T1000 (cell line): ENCODE measurements at regions not wholly inside any gene's neighbourhood (a gene's known extent, or its start where the extent isn't known, plus 50 kb on each side); places are given as distances from the start of the nearest gene placed in this dataset.

Experiments used
- DNase-seq: peaks from one replicate; lab custom pipeline; 2025; ENCODE audit warnings: mixed read lengths; lab: John Stamatoyannopoulos, UW

DNA sequence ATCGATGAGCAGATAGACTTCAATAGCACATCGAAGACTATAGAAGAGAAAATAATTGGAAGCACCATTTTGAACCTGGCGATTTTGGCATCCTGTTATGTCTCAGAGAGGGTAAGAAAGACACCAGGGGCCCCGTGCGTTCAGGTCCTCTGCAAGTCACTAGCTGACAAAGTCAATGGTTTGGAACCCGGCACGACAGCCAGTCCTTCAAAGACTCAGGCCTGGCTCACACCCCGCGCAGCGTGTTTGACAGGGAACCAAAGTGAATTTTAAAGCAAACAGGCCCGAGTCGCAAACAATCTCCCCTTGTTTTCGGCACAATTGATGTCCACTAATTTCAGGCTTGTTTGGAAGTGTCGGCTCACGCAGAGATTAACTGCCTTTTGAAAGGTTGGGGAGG is 716.6 kb downstream of the BRD1 start:
- DNase-seq = no peak

DNA sequence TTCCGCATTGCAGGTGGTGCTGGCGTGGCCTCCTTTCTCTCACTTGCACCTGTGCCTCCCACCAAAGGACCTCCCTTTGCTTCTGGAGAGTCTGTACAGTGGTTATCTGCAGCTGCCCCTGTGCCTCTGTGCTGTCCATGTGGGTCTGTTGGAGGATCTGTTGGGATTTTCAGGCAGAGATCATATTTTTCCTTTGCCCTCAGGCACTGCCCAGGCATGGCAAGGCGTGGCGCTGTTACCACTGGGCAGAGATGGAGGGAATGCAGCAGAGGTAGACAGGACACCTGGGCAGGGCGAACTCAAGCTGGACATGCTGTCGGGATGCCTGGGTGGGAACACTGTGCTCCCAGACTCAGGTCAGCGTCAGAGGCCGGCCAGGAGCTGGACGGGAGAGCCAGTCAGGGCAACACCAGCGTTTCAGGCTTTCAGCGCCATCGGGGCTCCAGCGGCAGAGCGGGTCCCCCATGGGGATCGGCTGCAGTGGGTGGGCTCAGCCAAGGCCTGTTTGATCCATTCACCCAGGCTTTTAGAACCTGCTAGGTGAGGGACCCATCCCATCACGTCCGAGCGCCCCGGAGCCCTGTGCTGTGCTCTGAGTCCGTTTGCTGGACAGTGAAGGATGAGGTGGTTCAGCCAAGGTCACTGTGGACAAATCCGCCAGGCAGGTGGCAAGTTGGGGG is 718.9 kb downstream of the BRD1 start:
- no peak for DNase-seq

DNA sequence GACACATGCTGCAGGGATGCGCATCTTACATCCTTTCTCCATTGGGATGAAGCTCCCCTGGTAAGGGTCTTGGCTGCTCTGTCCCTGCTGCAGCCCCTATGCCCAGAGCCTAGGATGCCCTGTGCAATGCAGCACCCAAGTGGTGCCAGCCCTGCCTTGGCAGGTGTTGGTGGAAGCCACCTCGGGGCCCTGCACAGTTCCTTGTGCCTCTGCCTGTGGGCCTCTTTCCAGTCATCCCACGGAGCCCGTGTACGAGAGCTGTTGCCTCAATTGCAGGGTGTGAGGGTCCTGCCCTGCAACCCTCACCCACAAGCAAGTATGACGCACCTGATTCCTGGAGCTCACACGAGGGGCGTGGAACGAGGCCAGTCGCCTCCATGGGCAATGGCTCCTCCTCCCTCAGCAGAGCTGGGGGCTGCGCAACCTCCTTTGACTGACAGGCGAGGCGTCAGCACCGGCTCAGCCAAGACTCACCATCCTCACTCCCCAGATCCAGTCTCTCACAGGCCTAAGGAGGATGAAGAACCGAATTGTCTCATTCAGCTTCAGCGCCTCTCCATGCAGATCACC is 719.6 kb downstream of the BRD1 start:
- no peak for DNase-seq

DNA sequence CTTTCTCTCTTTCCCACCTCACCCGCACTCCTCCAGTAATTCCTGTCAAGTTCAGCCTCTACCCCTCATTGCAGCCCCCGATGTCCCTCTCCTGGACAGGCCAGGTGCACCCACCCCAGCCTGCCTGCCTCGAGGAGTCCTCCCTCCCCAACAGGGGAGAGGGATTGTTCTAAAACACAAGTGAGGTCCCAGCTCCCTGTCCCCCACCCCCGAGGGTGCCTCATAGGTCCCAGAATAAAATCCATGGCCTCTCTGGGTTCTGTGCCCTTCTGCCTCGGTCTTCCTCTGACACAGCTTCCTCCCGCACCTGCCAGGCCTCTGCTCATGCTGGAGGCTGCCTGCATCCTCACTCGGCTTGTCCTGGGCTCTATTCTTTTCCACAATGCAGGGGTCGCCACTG is 720.1 kb downstream of the BRD1 start:
- no peak for DNase-seq

DNA sequence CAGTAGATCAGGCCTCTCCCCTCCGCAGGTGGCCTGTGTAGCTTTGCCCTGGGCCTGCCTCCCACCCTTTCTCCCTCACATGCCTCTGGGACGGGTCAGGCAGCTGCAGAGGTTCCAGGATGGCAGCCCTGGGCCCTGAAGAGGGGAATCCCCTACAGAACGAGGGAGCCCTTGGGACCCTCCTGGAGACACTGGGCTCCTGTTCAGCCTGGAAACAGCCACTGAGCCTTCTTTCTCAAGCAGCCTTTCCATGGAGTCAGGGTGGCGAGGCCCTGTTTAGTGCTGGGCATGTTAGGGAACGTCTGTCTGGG is 720.9 kb downstream of the BRD1 start:
- DNase-seq = no peak

- no peak for DNase-seq
Measured at GRCh38 chr22:49106096-49106841, 721.4 kb downstream of the BRD1 start.

DNA sequence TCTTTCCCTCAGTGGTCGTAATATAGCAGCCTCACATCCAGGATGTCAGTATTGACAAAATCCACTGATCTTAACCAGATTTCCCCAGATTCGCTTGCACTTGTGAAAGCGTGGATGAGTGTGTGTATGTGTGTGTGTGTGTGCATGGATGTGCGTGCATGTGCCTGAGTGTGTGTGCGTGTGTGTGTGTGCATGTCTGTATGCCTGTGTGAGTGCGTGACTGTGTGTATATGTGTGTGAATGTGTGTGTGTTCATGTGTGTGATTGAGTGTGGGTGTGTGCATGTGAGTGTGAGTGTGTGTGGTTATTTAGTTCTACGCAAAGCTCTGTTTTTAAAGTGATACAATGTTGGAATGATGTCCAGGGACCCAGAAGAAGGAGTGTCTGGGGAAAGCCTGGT is 723.2 kb downstream of the BRD1 start:
- no peak for DNase-seq

DNA sequence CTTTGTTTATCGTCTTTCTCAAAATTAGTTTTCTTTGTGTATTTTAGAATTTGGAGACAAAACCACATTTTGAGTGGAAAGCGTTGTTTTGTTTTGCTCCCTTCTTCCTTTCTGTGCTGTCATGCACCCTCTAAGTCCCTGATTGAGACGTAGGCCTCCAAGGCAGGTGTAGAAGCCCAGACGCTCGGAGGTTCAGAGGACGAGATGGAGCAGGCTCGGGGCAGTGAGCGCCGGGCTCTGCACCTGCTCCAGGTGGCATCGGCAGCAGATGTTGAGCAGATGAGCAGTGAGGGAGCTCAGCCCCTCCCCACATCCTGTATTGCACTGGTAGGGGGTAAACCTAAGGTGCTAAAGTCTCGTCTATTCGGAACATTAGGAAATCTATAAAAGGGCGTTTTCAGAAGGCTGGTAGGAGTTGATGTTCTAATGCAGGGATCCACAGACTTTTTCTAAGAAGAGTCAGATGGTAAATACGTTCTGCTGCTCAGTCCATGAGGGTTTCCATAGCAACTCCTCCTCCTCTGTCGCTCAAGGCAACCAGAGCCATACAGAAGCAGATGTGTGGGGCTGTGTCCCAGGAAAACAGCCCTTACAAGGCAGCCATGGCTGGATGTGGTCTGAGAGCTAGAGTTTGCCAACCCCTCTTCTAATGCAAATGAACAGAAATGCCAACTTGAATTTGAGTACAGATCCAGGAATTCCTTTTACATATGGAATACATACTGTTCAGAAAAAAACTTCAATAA is 724.2 kb downstream of the BRD1 start:
- DNase-seq = no peak

DNA sequence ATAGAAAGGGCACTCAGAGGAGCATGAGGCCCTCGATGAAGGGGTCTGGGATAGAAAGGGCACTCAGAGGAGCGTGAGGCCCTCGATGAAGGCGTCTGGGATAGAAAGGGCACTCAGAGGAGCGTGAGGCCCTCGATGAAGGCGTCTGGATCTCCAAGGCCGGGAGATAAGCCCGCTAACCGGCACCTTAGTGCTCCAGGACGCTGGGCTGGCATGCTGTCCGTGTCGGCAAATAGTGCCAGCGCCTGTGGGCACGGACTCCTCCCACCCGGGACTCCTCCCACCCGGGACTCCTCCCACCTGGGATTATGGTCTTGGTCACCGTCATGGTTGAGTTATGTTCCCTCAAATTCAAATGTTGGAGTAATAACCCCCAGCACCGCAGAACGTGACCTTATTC is 725.3 kb downstream of the BRD1 start:
- DNase-seq = no peak

GRCh38 chr22:49101873-49102272 is 725.8 kb downstream of the BRD1 start:
- DNase-seq = no peak

DNA sequence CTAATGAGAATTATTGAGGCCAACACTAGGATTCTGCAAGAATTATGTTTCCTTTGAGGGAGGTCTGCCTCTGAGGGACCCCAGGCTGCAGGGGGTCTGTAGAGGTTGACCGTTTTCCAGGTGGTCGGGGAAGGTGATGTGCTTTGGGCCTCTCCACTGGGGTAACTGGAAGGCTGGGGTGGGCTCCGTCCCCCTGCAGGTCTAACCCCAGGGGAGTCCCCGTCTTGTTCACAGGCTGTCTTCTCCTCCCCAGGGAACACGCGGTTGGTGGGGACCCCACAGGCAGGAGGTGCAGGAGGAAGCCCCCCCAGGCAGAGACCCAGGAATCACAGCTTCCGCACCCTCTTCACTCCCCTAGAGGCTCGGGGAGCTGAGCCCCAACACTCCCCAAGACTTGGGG is 726.4 kb downstream of the BRD1 start:
- DNase-seq = no peak

DNA sequence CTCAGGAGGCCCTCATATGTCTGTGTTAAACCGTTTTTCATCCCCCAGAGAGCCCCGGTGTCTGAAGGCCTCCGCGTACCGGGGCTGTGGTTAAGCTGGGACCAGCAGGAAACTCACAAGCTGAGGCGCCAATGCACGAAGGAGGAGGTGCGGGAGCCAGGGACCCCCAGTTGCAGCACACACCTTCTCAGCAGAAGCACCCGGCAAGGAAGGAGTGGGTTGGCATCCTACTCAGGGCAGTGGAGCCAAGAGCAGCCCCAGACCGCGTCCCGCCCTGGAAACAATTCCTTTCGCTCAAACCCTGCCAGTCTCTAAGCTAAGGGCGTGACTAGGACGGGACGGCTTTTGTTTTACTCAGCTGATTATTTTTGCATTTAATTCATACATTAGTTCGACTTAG is 726.9 kb downstream of the BRD1 start:
- DNase-seq = no peak

- no peak for DNase-seq
Measured at GRCh38 chr22:49100316-49100715, 727.4 kb downstream of the BRD1 start.

DNA sequence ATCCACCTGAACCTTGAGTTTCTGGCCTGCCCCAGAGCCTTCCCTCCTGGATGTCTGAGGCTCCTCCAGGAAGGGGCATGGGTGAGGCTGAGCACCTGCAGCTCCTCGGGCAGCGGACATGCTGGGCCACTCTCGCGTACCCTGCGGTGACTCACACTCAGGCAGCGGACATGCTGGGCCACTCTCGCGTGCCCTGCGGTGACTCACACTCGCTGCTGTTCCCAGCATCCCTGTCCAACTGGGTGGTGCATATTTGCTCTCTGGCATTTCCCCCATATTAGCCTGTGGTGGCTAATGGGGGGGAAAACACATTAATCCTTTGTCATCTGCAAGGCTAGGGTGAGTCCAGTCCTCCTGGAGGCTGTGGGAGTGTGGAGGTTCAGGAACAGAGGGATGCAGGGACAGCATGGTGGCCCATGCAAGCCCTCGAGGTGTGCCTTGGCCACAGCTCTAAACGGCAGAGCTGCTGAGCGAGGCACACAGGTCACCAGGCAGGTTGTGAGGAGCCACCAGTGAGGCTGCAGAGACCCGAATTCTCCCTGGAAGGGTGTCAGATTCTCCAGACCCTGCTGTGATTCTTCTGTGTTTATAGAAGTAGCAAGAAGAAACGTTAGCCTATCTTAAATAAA is 728.1 kb downstream of the BRD1 start:
- DNase-seq = no peak

DNA sequence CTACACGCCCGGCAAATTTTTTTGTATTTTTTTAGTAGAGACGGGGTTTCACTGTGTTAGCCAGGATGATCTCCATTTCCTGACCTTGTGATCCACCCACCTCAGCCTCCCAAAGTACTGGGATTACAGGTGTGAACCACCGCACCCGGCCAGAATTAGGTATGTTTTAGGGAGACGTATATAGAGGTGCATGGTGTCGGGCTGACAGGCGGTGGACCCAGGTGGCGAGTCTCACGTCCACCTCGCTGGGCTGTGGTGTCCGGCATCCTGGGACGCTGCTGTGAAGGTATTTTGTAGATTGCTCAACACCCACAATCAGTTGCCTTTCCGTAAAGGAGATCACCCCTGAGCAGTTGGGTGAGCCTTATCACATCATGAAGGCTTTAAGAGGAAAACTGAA is 728.6 kb downstream of the BRD1 start:
- DNase-seq = no peak

- no peak for DNase-seq
Measured at GRCh38 chr22:49097966-49098365, 729.7 kb downstream of the BRD1 start.

GRCh38 chr22:49097171-49097925 is 730.3 kb downstream of the BRD1 start:
- no peak for DNase-seq

- no peak for DNase-seq
Measured at GRCh38 chr22:49096476-49096875, 731.2 kb downstream of the BRD1 start.

GRCh38 chr22:49095366-49095765 is 732.3 kb downstream of the BRD1 start:
- no peak for DNase-seq

- DNase-seq = no peak
Measured at GRCh38 chr22:49094858-49095257, 732.8 kb downstream of the BRD1 start.

GRCh38 chr22:49094151-49094550 is 733.5 kb downstream of the BRD1 start:
- DNase-seq = no peak
